Dedifferentiated amniotic fluid mesenchymal stem cell (primary cell): ENCODE measurements at regions not wholly inside any gene's neighbourhood (a gene's known extent, or its start where the extent isn't known, plus 50 kb on each side); places are given as distances from the start of the nearest gene placed in this dataset.

Source experiments
- DNase-seq: peaks from one replicate; pipeline ENCODE4 v3.0.0-alpha.2; 2016; ENCODE audit errors: extremely low spot score

DNA sequence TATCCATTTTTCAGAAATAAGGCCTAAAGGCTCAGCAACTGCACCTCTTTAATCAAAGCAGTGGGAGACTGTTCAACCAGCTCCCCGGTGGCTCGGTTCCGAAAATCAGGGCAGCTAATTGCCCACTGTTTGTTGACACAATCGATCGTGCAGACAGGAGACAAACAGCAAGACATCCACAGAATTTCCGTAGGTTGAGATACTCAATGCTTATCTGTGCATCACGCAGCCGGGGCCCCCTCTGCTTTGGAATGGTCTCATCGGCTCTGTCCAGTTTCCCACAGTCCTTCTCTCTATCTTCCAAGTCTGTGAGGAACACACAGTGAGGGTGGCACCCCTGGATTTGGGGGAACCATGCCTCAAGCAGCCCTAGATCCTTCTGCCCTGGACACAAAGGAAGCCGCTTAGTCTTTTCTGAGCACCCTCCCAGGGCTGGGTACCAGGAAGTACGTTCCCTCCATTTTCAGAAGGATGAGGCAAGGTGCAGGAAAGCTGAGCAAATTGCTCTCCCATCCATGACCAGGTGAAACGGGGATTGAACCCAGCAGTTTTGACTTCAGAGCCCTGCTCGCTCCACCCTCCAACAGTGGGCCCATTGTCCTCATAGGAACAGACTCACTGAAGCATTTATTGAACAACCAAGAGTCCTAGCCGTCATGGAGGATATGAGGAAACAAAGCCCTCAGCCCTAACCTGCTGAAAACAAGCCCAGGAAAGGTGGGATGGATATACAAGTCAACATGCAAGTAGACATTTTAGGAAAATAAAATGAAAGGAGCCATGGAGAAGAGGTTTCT is 70.7 kb downstream of the C16orf95 start:
- no peak for DNase-seq

DNA sequence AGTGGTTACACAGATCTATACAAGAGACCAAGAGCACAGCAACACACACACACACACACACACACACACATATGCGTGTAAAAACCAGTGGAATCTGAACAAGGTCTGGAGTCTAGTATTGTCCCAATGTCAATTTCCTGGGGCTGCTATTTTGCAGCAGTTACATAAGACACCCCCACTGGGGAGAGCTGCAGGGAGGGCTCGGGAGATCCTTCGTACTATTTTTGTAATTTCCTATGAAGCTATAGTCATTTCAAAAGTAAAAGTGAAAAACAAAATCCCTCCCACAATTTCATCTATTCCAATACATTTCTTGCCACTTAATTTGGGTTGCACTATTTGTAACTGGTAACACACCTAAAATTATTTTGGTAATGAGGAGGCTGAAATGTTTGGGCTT is 68.5 kb downstream of the C16orf95 start:
- DNase-seq, result no peak

DNA sequence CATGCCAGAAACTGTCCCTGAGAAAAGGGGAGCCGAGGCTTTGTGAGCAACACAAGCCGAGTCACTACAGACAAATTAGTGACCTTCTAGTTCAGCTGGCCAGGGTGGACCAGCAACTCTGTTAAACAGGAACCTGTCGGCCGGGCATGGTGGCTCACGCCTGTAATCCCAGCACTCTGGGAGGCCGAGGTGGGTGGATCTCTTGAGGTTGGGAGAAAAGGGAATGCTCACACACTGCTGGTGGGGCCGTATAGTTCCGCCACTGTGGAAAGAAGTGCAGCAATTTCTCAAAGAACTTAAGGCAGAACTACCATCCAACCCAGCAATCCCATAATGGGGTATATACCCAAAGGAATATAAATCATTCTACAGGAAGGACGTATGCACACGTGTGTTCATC is 67.8 kb downstream of the C16orf95 start:
- DNase-seq, result no peak

DNA sequence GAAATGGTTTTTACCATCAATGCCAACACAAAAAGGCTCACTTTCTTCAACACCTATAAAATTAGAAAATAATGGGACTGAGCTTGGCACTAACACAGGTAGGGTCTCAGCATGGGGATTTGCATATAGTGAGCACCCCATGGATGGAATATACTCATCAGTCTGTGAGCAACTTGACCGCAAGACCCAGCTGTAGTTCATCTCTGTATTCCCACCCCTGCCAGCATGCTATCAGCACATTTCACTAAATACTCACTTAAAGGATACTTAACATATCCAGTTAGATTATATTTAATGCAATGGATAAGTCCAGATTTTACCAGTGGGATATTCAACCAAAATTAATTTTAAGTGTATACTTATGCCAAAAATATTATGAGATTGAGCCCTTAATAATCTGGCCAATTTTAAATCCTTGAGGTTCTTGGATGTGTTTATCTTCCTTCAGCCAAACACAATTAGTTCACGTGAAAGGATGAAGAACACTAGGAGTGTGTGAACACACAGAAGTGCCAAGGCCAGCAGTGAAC is 66.7 kb downstream of the C16orf95 start:
- no peak for DNase-seq

DNA sequence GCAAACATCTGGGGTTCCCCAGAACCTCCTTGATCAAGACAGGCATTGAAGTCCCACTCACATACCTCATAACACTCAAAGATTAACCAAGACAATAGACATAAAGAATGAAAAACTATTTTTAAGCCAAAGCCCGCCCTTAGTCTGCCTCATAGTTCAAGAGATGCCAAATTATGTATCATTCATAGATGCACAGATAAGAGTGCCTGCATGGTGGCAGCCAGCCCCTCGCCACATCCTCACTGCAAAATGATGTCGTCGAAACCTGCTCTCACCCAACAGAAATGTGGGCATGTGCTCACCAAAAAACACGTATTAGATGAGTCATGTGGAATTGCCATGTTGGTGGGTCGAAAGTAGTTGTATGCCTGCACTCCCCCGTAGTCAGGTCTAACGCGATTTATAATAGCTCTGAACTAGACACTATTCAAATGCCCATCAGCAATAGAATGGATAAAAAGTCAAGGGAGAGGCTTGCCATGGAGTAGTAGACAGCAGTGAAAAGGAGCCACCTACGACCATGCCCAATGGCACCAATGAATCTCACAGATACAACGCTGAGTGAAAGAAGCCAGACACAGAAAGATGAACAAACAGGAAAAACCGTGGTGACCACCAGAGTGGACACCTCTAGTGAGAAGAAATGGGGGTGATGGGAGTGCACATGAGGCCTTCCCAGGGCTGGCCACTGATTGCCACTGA is 64.8 kb downstream of the C16orf95 start:
- DNase-seq, result no peak
